NCI-H2196 (cell line): ENCODE measurements at regions not wholly inside any gene's neighbourhood (a gene's known extent, or its start where the extent isn't known, plus 50 kb on each side); places are given as distances from the start of the nearest gene placed in this dataset.

ENCODE experiments used
- DNase-seq: peaks from one replicate; lab custom pipeline; 2025; ENCODE audit not compliant: unreplicated experiment; lab: John Stamatoyannopoulos, UW

GRCh38 chr5:54746777-54747398, 229.3 kb downstream of the SNX18 start:
- no peak for DNase-seq

DNA sequence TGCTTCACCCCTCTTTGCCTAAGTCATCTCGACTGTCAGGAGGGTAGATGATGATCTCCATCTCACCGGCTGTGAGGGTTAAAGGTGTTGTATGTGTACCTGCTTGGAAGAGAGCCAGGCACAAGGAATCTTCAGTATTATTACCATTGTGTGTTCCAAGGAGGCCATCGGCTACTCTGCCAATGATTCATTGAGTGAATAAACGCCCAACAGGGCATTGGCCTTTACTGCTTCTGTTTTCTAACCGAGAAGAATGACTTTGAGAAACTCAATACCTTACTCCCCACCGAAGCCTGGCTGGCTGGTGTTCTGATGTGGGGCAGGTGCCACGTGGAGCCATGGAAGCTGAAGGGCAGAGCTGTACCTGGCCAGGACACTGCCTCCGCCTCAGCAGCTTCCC, 228.8 kb downstream of the SNX18 start:
- DNase-seq = no peak

- DNase-seq = no peak
These were observed 228.0 kb downstream of the SNX18 start for GRCh38 chr5:54745599-54745998.

DNA sequence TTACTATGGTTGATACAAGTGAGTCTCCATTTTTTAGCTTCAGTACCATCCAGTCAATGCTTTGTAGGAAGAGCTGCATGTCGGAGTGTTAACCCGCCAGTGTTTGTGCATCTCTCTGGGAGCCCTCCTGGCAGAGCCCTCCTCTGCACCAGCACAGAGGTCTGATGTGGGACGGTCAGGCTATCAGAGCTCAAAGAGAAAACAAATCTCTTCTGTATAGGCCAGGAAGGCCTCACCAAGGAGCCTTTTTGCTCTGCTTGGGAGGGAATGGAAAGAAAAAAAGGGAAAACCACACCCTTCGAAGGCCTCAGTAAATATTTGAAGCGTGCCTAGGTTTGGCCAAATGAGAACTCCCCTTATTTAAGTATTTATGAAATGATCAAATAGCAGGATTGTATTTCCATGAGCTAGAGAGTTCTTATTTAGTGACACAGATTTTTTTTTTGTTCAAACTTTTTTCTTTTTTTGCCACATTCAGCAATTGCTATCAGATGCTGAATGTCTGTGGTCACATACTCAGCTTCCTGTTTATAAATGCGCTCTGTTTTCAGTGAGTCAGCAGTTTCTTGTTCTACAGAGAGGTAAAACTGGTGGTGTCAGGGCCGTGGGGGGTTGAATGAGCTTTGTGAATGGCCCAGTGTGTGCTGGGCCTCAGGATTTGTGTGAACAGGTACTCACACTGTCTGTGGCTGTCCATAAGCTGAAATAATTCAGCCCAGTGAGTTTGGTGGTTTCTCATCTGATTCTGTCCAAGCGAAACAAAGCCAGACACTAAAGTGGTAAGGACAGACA, 226.6 kb downstream of the SNX18 start:
- no peak for DNase-seq

DNA sequence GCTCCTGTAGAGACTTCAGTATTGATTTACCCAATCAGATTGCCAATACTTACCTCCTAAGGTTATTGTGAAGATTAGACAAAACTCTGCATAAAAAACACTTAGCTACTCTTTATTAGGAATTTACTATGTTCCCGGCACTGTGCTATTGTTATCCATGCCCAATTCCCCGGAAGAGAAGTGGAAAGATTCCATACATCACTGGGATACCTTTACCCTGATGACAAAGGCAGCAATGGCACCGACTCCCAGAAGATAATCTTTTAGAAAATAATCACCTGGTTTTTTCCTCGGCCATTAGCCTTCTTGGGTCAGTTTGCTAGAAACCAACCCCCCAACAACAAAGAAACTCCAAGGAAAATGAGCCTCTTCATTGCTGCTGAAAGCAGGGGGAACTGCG, 226.0 kb downstream of the SNX18 start:
- DNase-seq = no peak

- DNase-seq = no peak
These were observed 224.9 kb downstream of the SNX18 start for GRCh38 chr5:54742417-54742891.

GRCh38 chr5:54741711-54742110, 224.2 kb downstream of the SNX18 start:
- no peak for DNase-seq

GRCh38 chr5:54740141-54740540, 222.6 kb downstream of the SNX18 start:
- no peak for DNase-seq

DNA sequence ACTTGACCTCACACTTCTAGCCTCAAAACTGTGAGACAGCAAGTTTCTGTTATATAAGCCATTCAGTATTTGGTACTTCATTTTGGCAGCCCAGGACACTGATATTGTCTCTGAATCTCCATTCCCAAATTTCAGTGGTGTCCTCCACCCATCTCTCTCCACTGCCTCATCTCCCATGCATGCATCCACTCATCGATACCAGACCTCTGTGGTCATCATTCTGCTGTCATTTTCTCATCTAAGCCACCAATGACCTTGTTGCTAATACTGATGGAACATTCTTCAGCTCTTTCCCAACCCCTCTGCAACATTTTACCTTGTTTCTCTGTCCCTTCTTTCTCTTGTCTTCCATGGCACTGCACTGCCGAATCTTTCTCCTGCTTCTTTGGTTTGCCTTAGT, 221.8 kb downstream of the SNX18 start:
- no peak for DNase-seq

GRCh38 chr5:54738973-54739367, 221.4 kb downstream of the SNX18 start:
- DNase-seq = no peak

DNA sequence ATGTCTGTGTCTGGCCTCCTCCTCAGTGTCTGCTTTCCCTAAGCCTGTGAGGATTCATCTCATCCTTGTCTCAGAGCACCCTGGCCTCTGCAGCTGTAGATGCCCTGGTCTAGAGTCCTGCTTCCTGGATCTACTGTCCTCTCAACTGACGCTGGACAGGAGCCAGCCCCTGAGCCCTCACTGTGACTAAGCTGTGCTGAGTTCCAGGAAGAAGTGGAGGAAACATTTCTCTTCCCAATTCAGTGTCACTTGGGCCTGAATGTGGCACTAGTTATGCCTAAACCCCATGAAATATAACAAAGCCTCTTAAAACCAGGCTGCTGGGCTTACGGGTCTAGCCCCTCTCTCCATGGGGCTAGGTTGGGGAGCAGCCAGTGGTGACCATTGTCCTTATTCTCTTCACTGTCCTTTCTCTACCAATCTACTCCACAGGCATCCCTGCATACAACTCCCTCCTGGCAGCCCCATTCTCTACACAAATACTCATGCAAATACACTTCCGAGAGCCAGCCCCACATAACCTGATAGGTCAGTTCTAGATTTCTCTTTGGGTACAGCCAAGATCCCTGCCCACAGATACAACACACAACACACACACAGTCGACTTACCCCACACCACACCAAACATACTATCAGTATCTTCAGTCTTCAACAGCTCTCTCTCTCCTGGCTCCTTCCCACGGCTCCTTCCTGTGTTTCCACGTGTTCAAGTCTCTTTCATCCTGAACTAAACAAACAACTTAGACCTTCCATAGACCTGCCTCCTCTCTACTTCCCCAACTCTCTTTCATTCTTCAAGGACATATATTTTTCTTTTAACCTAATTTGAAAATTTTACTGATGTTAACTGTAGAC, 220.8 kb downstream of the SNX18 start:
- DNase-seq = no peak

DNA sequence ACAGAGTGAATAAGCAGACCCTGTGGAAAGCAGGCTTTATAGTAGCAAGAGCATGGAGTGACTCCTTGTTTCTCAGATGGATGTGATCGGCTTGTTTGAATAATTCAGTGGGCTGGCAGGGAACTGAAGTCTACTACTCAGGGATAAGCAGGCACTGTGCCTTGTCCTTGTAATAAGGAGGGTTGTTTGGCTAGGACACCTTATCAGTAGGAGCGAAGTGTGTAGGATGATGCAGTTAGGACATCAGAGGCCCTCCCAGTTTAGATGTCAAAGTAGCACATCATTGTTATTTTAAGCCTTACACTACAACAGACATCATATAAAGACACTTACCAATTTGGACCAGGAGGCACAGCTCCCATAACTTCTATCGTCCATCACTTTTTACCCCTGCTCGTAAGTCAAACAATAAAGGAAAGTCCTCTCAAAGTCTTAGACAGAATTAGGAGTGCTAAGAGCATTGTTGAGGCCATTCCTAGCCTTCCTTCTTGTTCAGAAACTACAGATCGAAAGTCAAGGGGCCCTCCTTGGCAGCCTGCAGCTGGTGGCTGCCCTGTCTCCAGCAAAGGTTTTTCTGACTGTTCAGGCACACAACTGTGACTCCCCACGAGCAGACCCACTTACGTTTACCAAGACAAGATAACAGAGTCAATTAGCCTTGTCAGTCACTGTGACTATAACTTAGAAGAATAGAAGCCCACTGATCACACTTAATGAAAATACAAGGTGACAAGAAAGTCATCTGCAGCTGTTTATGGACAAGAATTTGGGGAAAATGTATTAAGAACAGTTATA, 218.6 kb downstream of the SNX18 start:
- DNase-seq = no peak

GRCh38 chr5:54733101-54733500, 215.5 kb downstream of the SNX18 start:
- DNase-seq = no peak

DNA sequence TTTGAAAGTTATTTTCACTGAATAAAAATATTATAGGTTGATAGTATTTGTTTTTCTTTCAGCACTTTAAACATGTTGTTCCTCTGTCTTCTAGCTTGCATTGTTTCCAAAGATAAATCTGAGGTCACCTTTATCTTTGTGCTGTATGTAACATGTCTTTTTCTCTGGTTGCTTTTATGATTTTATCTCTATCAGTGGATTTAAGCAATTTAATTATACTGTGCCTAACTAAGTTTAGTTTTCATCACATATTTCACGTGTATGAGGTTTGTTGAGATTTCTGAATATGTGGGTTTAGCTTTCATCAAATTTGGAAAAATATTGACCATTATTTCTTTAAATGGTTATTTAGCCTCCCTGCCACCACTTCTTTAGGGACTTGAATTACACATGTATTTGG, 214.5 kb downstream of the SNX18 start:
- DNase-seq = no peak

DNA sequence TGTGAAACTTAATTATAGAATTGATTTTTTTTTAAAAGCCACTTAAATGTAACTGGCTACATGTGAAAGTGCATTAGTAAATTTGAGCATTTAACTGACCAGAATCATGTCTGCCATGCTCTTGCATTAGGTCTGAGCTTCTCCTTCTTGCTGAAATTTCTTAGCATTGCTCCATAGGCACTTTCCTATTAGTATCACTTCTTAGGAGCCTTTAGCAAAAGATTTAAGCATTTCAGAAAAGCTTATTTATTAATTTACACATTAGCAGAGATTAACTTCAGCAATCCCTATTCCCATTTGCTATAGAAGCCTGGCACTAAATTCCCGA, 211.0 kb downstream of the SNX18 start:
- no peak for DNase-seq

DNA sequence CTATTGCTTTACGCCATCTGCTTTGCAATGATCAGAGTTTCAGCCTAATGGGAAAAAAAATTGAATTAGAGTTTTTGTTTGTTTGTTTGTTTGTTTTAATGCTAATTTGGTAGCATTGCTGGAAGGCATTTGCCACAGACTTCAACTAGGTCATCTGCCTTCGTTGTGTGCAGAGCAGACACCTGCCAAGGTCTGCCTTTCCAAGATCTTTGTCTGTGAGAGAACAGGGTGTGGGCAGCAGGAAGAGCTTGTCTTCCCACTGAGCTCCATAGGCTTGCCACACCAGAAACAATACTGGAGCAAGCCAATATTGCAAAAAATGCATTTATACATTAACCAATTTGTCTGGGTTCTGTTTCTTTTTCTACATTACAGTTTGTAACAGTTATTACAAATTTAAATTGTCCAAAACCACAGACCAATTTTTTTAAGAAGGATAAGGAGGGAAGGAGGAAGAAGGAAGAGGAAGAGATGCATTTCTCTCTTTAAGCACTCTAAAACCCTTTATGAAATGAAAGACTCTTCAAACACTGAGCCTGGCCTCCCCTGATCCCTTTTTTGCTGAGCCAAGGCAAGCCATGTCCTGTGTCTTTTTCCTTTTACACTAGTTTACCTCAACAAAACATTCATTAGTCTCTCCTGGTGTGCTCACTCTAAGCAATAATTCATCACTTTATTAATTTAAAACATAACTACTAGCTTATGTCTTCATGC, 210.5 kb downstream of the SNX18 start:
- DNase-seq = no peak

GRCh38 chr5:54725391-54726280, 208.1 kb downstream of the SNX18 start:
- DNase-seq = no peak

DNA sequence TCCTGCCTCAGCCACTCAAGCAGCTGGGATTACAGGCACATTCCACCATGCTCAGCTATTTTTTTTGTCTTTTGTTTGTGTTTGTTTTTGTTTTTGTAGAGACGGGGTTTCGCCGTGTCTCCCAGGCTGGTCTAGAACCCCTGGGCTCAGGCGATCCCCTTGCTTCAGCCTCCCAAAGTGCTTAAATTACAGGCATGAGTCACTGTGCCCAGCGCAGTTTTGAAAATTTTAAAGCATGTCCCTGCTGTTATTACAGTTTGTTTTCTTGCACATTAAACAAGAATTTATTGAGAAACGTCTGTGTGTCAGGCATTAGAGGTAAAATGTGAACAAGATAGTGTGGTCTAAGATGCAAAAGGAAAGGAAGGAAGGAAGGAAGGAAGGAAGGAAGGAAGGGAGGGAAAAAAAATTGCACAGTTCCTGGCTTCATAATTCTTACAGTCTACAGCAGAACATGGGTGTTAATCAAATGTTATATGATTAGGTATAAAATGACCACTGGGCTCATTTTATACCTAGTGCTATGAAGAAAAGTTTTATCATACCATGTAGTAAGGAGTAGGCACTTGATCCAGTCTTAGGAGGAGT, 205.4 kb downstream of the SNX18 start:
- DNase-seq = no peak
